GM19023 (cell line): ENCODE measurements at regions not wholly inside any gene's neighbourhood (a gene's known extent, or its start where the extent isn't known, plus 50 kb on each side); places are given as distances from the start of the nearest gene placed in this dataset.

Experiments used
- ATAC-seq: cut with Tn5 transposase; IDR thresholded peaks from one replicate; pipeline ENCODE4 v1.9.1; 2021; ENCODE audit warnings: mild to moderate bottlenecking, moderate library complexity; ENCODE audit not compliant: unreplicated experiment

- ATAC-seq: no peak
These were observed 399.5 kb downstream of the QKI start for GRCh38 chr6:163813979-163814493.

DNA sequence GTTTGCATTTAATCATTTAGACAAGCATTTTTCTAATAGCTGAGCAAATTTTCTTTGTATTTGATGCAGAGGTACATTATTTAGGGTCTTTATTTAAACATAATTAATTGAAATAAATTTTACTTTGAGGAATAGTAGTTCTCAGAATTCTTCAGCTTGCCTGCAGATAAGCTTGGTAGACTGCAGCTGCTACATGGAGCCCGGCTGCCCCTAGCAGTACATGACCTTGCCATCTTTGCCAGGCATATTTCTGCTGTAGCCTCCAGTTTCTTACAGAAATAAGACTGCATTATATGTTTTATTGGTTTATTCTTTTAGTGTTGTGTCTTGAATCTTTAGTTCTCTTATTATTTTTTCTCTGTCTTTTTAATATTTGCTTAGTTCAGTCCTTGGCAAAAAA, 396.8 kb downstream of the QKI start:
- no peak for ATAC-seq

- no peak for ATAC-seq
These were observed 394.8 kb downstream of the QKI start for GRCh38 chr6:163809364-163809763.

GRCh38 chr6:163808871-163809270, 394.4 kb downstream of the QKI start:
- ATAC-seq: no peak

- no peak for ATAC-seq
These were observed 393.7 kb downstream of the QKI start for GRCh38 chr6:163808231-163808630.

DNA sequence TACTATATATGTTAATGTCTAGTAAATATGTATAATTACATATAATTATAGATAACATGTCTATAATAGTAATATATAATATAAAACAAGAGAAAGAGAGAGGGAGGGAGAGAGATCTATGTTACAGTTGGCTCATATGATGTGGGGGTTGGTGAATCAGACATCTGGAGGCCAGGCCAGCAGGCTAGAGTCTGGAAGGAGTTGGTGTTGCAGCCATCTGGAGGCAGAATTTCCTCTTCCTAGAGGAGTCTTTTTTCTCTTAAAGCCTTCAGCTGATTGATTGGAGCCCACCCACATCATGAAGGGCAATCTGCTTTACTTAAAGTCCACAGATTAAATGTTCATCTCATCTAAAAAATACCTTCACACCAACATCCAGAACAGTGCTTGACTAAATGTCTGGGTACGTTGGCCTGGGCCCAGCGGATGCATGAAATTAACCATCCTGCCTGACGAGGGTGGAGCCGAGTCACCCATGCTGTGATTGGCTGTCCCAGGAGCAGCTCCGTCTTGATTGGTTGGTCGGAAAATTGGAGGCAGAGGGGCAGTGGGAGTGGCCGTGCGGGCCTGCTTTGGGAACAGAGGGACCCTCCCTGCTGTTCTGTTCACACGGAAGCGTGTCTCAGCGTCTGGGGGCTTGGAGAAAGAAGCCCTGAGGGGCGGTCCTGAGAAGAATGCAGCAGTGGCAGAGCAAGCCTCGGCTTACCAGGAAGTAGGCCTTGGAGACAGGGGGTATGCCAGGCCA, 392.4 kb downstream of the QKI start:
- ATAC-seq: no peak

- ATAC-seq: no peak
These were observed 390.5 kb downstream of the QKI start for GRCh38 chr6:163804991-163805390.

DNA sequence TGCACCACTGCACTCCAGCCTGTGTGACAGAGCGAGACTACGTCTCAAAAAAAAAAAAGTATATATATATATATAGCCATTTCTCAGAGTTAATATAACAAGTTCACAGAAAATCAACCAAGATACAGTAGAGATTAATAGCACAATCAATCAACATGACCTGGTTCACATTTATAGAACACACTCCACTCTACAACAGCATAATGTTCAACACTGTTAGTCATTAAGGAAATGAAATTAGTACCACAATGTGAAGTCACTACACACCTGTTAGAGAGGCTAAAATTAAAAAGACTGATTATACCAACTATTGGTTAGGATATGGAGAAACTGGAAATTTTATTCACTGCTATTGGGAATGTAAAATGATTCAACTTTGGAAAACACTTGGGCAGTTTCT, 387.7 kb downstream of the QKI start:
- ATAC-seq: no peak

DNA sequence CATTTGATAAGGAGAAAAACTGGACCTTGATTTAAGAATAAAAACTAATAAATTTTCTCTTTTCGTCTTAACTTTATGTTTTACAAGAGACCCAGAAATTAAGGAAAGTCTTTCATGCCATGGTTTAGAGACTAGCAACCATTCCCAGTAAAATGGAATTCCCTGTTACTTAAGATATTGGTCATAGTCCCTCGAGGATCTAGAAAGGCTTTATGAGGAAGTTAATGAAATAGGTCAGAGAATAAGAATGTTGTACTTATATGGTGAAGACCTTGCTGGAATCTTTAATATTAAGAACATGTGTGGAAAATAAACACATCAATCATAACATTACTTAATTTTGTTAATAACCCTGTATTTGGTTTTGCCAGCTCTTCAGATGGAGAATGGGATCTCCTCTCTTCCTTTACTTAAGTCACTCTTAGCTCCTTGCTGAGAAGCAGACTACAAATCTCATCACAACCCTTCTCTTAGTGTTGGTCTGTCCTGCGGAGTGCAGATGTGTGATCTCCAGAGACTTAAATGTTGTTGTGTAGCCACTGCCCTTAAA, 382.9 kb downstream of the QKI start:
- no peak for ATAC-seq

DNA sequence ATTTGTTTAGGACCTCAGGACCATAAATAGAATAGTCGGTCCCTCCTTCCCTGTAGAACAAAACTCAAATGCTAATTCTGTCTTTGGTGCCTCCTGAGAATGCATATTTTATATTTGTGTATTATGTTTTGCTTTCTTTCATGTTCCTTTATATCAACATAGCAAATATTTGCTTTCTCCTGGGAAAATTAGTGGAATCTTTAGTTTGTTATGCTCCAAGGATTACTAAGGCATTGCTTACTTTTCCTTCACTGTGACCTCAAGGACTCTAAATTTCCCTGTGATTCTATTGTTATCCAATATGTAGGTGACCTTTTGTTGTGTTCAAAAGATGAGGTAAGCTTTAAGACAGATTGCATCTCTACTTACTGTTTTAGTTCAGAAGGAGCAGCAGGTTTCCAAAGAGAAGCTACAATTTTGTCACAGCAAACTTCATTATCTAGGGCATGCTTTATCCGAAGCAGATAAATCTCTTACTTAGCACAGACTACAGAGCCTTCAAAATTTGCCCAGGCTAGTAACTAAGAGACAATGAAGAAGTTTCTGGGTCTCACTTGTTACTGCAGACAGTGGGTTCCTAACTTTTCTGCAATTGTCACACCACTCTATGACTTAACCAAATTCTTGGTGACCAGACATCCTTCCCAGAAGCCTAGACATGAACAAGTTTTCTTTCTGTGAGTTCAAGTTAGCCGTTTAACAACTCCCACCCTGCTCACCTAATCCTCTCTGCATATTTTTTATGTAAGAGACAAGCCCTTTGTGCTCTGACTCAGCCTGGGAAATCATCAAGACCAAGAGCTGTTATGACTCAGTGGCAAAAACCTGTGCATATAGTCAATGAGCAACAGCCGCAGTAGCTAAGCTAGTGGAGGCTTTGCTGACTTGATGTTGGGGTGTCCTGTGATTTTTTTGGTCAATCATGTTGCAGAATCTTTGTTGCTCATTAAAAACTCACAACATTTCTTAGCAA, 378.8 kb downstream of the QKI start:
- ATAC-seq: peak; percentile 90

DNA sequence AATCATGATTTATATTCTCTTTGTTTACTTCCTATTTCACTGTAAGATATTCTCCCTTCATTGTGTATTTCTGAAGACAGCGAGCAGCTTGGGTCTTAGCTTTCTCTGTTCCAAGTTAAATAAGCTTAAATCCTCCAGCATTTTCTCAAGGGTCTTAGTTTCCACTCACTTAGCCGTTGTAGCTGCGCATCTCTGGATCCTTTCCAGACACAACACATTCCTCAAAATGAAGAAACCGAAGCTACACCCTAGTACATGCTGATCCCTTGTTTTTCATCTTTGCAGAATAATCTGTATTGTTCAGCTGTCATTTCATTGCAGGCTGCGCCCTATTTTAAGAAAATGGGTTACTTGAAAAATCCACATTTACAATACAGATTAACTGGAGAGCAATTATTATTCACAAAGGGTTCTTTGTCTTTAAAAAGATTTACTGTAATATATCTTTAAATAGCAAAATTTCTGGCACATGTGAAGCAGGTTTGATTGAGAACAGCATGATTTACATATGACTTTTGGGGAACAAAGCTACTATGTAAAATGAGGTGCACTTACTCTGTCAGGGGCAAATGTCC, 375.8 kb downstream of the QKI start:
- ATAC-seq: no peak

DNA sequence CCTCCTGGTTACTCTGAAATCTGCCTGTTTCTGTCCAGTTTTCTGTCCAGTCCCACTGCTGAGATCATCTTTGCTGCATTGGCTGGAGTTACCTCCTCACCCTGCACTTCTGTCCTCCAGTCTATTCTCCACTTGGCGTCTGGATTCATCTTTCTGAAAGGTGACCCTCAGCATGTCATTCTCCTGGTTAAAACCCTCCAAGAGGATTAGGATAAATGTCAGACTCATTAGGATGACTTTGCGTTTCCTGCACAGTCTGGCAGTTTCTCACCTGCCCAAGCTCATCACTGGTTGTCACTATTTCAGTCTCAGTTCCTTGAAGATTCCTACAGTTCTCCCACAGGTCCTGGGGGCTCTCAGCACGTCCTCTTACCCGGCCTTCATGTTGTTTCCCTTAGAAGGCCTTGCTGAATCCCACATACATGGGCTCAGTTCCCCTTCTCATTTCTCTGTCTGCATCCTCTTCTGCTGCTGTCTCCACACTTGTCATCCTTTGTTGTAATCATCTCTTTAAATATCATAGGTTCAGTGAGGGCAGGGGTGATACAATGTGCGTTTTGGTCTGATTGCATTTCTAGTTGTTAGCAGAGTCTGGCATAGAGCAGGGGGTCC, 374.8 kb downstream of the QKI start:
- ATAC-seq: no peak

DNA sequence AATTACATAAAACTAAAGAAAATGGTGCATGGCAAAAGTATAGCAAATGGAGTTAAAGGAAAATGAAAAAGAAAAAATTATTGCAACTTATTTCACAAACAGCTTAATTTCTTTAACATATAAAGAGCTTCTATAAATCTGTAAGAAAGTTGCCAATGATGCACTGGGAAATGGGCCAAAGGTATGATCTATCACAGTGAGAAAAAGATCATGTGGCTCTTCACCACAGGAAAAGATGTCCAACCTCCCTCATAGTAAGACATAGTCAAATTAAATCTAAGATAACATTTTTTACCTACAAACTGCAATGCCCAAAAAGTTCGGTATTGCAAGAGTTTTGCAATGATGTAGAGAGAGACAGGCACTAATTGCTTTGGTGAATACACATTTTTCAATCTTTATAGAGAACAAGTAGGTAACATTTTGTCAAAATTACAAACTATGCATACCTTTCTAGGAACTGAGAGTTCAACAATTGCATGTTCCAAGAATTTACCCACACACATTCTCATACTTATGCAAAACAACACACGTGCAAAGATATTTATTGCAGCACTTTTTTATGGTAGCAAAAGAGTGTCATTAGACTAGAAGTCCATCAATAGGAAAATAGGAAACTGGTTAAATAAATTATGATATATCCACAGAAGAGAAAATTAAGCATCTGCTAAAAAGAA, 372.6 kb downstream of the QKI start:
- ATAC-seq: no peak

DNA sequence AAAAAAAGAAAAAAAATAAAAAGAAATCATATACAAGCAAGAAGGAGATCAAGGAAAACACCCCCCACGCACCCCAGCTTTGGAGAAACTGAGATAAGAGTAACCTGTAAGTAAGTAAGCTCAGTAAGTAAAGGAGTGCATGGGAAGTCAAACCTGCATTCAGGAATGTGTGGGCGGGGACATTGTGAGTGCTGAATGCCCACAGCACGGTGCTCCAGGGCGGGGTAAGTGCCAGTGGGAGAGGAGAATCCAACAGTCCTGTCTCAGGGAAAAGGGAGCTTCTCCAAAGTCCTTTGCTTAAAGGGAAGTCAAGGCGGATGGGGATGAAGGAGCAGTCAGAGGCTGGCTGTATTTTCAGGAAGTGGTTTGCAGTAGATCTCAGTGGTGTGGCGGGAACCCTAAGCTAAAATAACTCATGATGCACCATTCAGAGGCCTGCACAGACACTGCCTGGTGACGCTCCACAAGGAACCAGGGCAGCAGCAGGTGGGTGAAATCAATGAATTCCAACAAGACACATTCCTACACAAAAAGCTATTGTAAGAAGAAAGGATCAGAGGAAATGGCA, 368.0 kb downstream of the QKI start:
- no peak for ATAC-seq

GRCh38 chr6:163780994-163781393, 366.5 kb downstream of the QKI start:
- ATAC-seq: no peak

DNA sequence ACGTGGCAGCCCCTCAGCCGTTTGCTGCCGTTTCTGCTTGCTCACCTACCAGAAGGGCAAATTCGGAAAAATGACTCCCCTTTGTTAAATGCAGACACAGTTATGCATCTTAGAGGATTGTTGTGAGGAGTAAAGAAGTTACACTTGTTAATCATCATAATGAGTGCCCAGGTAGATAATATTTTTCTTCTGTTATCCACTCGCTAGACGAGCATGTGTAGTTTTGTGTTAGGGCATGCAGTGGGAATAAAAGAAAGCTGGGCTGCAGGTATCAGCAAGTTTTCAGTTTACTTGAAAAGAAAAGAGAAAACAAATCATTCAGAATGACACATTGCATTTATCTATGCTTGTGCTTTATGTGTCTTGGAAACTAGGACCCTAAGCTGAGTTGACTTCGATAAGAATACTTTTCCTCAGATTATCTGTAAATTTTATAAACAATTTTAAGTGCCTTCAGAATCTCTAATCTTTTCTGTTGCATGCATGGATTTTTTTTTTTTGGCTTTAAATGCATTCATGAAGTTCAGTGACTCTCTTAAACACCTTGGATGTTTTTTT, 365.3 kb downstream of the QKI start:
- no peak for ATAC-seq

GRCh38 chr6:163777716-163778115, 363.2 kb downstream of the QKI start:
- no peak for ATAC-seq

GRCh38 chr6:163776906-163777686, 362.6 kb downstream of the QKI start:
- no peak for ATAC-seq
